ENCODE measurements at regions not wholly inside any gene's neighbourhood (a gene's known extent, or its start where the extent isn't known, plus 50 kb on each side); places are given as distances from the start of the nearest gene placed in this dataset.

DNA sequence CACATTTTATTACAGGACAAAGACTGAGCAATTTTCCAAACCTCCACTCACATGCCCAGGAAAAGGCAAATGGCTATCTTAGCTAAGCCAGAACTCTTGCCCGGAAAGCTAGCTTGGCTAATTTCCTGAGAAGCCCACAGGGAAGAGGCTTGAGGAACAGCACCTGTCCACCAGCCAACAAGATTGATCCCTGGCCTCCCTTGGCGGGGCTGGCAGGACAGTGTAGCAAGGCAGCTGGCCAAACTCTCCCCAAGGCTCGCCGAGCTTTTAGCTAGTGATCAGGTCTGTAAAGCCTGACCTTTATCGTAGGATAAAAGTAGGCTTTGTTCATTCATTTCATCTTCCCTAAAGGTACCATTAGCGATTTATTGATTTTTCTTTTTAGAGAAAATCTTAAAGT lies 101.4 kb downstream of the UQCRFS1 start:
- Mint-ChIP-seq H3K27ac (no peak overlapping the region), H3K4me1 (no peaks in the 10 kb centered on the region), H3K4me3 (no peak overlapping the region), H3K9me3 (peaks cover 9% of the 10 kb centered on the region), H3K27me3 (no peaks in the 10 kb centered on the region), H3K36me3 (no peaks in the 10 kb centered on the region)
- ATAC-seq (ENCODE audit: low read depth) (no peak), DNase-seq (ENCODE audit: low spot score in 2 of 2) (no peak)

DNA sequence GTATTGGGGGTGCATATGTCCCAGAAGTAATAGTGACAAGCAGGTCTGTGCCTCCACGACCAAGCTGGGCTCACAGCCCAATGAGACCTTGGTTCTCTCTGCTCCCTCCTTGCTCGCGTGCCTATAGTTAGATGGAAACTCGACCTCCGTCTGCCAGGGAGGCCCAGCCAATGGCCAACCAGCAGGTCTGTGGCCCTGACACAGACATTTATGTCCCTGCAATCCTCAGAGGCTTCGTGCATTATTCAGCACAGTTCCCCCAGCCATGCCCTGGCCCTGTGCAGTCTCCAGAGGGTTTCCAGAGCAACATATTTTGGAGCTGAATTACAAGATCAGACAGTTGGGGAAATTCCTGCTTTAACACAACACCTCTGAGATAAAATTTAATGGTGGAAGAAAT lies 105.1 kb downstream of the UQCRFS1 start:
- no peak overlapping the region for H3K27ac Mint-ChIP-seq
- no peaks in the 10 kb centered on the region for H3K27me3 Mint-ChIP-seq
- H3K9me3 Mint-ChIP-seq, result peaks cover 13% of the 10 kb centered on the region
- H3K36me3 Mint-ChIP-seq, result no peaks in the 10 kb centered on the region
- ATAC-seq (ENCODE audit: low read depth) (no peak), DNase-seq (ENCODE audit: low spot score in 2 of 2) (no peak)
- no peak overlapping the region for H3K4me3 Mint-ChIP-seq
- H3K4me1 Mint-ChIP-seq, result no peaks in the 10 kb centered on the region

DNA sequence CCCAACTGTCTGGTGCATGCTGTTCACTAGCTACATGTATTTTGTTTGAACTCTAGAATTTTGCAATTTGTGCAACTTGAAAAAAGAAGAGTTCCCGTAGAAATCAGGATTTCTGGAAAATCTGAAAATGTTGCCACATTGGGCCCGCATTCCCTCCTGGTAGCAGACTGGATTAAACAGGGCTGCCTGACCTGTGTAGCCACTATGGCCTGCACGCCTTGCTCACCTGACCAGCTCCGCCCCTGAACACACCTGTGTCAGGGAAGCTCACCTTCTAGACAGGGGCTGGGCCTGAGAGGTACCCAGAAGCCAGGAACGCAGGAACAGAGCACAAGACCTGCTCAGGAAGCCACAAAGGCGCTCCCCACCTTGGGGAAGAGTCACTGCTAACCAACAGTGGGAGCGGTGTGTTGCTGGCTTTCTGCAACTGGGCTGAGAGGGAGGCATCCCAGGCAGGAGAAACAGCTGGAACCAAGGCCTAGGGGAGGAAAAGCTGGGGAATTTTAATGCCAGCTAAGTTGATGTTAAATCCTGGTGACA lies 106.5 kb downstream of the UQCRFS1 start:
- Mint-ChIP-seq H3K4me3 (no peak overlapping the region), H3K36me3 (no peaks in the 10 kb centered on the region), H3K9me3 (peaks cover 12% of the 10 kb centered on the region), H3K4me1 (no peaks in the 10 kb centered on the region), H3K27ac (no peak overlapping the region), H3K27me3 (no peaks in the 10 kb centered on the region)
- ATAC-seq (ENCODE audit: low read depth), result no peak
- DNase-seq (ENCODE audit: low spot score in 2 of 2), result no peak

DNA sequence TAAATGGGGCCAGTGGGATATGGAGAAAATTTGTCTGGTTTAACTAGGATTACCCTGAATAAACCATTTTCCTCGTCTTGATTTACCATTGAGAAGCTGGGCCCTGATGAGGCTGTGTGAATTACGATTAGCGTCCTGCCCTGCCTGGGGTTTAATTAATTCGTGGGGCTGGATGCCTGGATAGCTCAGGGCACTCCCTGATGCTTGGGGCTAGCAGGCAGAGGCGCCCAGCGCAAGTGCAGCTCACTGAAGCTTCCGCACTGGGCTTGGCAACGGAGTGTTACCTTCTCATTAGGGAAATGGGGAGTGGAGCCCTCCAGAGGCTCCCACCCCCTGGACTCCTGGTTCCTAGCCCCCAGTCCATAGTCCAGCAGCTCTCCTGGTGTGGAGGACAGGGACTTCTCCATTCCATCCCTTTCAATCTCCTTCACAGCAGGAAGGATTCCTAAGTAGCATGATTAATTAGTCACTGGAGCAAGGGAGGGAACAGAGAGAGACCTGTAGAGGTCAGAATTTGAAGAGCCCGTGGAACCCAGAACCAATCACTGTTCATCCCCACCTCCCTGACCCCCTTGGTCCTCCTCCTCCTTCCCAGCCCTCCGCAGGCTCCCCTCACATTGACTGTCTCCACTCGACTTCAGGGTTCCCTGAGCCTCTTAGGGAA lies 107.2 kb downstream of the UQCRFS1 start:
- H3K4me3 Mint-ChIP-seq, result no peak overlapping the region
- no peaks in the 10 kb centered on the region for H3K4me1 Mint-ChIP-seq
- ATAC-seq (ENCODE audit: low read depth), result no peak
- no peaks in the 10 kb centered on the region for H3K27me3 Mint-ChIP-seq
- H3K36me3 Mint-ChIP-seq, result no peaks in the 10 kb centered on the region
- no peak for DNase-seq (ENCODE audit: low spot score in 2 of 2)
- H3K27ac Mint-ChIP-seq, result no peak overlapping the region
- H3K9me3 Mint-ChIP-seq, result peaks cover 10% of the 10 kb centered on the region

DNA sequence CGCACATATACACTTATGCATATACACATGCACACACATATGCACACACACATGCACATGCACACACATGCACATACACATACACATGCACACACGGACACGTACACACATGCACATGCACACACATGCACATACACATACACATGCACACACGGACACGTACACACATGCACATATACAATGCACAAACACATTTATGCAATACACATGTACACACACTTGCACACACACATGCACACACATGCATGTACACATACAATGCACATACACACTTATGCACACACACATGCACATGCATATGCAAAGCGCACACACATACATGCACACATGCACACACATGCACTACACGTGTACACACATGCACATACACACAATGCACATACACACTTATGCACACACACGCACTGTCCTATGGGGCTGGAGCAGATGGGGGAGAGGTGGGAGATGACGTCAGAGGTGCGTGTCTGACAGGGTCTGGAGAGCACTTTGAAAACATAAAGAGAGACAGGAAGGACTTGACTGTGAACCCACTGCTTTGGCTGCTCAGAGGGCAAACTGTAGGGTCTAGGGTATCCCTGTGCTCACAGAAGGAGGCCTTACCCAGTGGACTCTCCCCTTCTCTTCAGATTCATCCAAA lies 108.2 kb downstream of the UQCRFS1 start:
- H3K27ac Mint-ChIP-seq, result no peak overlapping the region
- H3K9me3 Mint-ChIP-seq, result peaks cover 13% of the 10 kb centered on the region
- no peak for ATAC-seq (ENCODE audit: low read depth)

DNA sequence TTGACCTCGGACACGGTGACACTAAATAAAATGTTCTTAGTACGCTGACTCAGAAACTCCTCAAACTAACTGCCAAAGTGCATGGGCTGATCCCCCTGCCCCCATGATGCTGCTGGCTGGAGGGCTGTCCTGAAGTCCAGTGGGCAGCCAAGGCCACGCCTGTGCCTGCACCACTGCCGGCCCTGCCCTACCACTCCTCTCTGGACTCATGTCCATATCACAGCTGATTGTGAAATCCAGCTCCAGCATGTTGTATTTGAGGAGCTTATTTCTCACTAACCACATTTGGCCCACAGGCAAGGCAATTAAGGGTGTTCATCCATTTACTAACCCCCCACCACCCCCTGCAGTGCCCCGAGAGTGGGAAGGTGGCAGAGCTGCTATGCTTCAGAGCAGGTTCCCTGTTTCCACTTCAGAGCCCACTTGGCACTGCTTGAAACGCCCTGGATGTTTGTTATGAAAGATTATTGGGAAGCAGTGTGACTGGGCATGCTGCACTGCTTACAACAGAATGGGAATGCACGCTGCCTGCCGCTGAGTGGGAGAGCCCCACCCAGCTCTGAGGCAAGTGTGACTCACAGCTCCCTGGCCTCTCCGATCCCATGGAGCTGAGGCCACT lies 114.0 kb downstream of the UQCRFS1 start:
- ATAC-seq (ENCODE audit: low read depth) (no peak), DNase-seq (ENCODE audit: low spot score in 2 of 2) (no peak)
- Mint-ChIP-seq H3K4me3 (no peak overlapping the region), H3K27me3 (no peaks in the 10 kb centered on the region), H3K36me3 (no peaks in the 10 kb centered on the region), H3K4me1 (no peaks in the 10 kb centered on the region), H3K9me3 (peaks cover 8% of the 10 kb centered on the region), H3K27ac (no peak overlapping the region)

More for the DNA sequence above, 108.2 kb downstream of the UQCRFS1 start:
- H3K4me3 Mint-ChIP-seq, result no peak overlapping the region
- DNase-seq (ENCODE audit: low spot score in 2 of 2), result no peak
- no peaks in the 10 kb centered on the region for H3K36me3 Mint-ChIP-seq
- no peaks in the 10 kb centered on the region for H3K4me1 Mint-ChIP-seq
- H3K27me3 Mint-ChIP-seq, result no peaks in the 10 kb centered on the region

DNA sequence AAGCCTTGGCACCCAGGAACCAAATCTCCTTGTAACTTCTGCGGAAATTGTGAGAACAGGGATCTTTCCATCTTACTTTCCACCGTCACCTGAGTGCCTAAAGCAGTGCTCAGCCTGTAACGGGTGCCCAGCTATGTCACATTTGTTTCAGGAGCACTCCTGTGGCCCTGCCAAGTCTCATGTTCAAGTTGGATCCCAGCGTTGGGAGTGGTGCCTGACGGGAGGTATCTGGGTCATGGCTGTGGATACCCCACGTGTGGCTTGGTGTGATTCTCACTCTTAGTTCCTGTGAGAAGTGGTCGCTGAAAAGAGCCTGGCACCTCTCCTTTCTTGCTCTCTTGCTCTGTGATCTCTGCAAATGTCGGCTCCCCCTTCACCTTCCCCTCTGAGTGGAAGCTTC lies 114.9 kb downstream of the UQCRFS1 start:
- ATAC-seq (ENCODE audit: low read depth) (no peak), DNase-seq (ENCODE audit: low spot score in 2 of 2) (no peak)
- no peaks in the 10 kb centered on the region for H3K27me3 Mint-ChIP-seq
- H3K9me3 Mint-ChIP-seq, result peaks cover 5% of the 10 kb centered on the region
- no peaks in the 10 kb centered on the region for H3K4me1 Mint-ChIP-seq
- H3K36me3 Mint-ChIP-seq, result no peaks in the 10 kb centered on the region
- H3K4me3 Mint-ChIP-seq, result no peak overlapping the region
- no peak overlapping the region for H3K27ac Mint-ChIP-seq

DNA sequence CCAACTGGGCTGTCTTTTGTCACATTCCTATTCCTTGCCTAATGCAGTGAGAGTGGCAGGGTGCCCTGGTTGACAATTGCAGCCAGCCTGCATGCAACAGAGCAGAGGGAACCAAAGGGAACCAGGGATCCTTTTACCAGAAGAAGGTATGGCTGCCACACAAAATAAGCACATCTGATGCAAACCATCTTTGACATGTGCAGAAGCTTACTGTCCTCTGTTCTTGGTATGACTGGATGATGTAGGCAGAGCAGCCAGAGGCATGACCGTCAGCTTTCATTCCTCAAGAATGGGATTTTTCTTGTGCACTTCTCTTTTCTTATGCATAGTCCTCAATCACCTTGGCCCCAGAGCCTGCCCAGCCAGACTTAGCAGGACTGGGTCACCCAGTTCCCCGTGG lies 116.1 kb downstream of the UQCRFS1 start:
- Mint-ChIP-seq H3K27ac (no peak overlapping the region), H3K36me3 (no peaks in the 10 kb centered on the region), H3K4me3 (no peak overlapping the region), H3K27me3 (no peaks in the 10 kb centered on the region), H3K9me3 (peaks cover 5% of the 10 kb centered on the region), H3K4me1 (no peaks in the 10 kb centered on the region)
- no peak for DNase-seq (ENCODE audit: low spot score in 2 of 2)
- no peak for ATAC-seq (ENCODE audit: low read depth)

DNA sequence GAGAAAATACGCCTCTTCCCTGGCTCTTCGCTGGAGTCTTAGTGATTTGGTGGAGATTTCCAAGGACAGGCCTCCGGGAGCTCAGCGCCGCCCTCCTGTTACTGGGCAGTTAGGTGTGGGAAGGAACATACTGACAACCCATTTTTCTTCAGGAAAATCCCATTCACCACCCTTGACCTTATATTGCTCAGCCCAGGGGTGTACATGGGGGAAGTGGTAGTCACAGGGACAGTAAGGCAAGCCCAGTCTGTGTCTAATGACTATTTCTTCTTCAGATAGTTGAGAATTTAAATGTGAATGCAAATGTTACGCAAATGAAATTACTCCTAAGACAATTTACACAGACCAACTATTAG lies 119.4 kb downstream of the UQCRFS1 start:
- Mint-ChIP-seq H3K4me1 (no peaks in the 10 kb centered on the region), H3K36me3 (no peaks in the 10 kb centered on the region), H3K9me3 (peaks cover 2% of the 10 kb centered on the region), H3K27me3 (no peaks in the 10 kb centered on the region), H3K4me3 (no peak overlapping the region), H3K27ac (no peak overlapping the region)
- ATAC-seq (ENCODE audit: low read depth) (no peak), DNase-seq (ENCODE audit: low spot score in 2 of 2) (no peak)

DNA sequence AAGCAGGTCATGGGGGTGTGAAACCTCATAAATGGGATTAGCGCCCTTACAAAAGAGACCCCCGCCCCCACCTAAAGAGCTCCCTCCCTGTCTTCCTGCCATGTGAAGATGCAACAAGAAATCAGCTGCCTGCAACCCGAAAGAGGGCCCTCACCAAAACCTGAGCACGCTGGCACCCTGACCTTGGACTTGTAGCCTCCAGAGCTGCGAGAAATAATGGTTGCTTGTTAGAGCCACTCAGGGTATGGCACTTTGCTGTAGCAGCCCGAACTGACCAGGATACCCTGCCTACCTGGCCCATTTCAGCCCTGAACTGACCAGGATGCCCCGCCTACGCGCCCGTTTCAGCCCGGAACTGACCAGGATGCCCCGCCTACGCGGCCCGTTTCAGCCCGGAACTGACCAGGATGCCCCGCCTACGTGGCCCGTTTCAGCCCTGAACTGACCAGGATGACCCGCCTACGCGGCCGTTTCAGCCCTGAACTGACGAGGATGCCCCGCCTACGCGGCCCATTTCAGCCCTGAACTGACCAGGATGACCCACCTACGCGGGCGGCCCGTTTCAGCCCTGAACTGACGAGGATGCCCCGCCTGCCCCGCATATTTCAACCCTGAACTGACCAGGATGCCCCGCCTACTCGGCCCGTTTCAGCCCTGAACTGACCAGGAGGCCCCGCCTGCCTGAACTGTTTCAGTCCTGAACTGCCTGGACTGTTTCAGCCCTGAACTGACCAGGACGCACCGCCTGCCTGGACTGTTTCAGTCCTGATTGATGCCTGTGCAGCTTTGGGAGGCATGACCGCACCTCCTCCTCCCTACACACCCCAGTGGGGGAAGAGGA lies 120.0 kb downstream of the UQCRFS1 start:
- Mint-ChIP-seq H3K36me3 (no peaks in the 10 kb centered on the region), H3K9me3 (peaks cover 2% of the 10 kb centered on the region), H3K4me1 (no peaks in the 10 kb centered on the region), H3K4me3 (no peak overlapping the region), H3K27me3 (no peaks in the 10 kb centered on the region), H3K27ac (no peak overlapping the region)
- DNase-seq (ENCODE audit: low spot score in 2 of 2) (no peak), ATAC-seq (ENCODE audit: low read depth) (no peak)

DNA sequence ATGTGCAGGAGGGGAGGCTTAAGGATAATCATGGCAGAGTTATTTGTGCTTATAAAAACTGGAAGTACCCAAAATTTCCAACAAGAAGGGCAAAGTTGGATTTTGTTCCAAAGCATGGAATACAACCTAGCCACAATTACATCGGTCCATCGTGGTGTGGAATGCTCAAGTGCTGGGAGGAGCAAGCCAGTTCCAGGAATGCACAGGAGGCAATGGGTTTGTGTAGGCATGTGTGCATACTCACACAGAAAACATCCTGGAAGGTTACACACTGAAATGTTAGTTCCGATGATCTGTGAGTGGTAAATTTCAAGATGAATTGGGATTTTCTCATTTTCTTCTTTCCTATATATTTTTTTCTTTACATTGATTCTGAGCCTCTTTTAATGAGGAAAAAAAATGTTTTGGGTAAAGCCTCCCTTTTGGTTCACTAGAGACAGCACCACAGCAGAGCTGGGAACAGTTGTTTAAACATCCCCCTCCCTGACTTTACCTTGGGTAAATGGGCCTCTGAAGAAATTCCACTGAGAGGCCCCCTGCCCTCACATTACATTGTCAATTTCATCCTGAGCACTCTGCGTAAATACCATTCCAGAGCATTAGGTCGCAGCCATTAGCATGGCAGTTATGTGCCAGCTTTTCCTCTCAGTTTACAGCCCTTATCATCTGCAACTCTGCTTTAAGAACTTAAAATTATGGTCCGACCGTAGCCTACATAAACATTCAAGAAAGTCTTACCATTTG lies 122.0 kb downstream of the UQCRFS1 start:
- ATAC-seq (ENCODE audit: low read depth), result no peak
- no peaks in the 10 kb centered on the region for H3K4me1 Mint-ChIP-seq
- H3K36me3 Mint-ChIP-seq, result no peaks in the 10 kb centered on the region
- DNase-seq (ENCODE audit: low spot score in 2 of 2), result no peak
- H3K27me3 Mint-ChIP-seq, result no peaks in the 10 kb centered on the region
- no peak overlapping the region for H3K4me3 Mint-ChIP-seq
- H3K27ac Mint-ChIP-seq, result no peak overlapping the region
- peaks cover 5% of the 10 kb centered on the region for H3K9me3 Mint-ChIP-seq

DNA sequence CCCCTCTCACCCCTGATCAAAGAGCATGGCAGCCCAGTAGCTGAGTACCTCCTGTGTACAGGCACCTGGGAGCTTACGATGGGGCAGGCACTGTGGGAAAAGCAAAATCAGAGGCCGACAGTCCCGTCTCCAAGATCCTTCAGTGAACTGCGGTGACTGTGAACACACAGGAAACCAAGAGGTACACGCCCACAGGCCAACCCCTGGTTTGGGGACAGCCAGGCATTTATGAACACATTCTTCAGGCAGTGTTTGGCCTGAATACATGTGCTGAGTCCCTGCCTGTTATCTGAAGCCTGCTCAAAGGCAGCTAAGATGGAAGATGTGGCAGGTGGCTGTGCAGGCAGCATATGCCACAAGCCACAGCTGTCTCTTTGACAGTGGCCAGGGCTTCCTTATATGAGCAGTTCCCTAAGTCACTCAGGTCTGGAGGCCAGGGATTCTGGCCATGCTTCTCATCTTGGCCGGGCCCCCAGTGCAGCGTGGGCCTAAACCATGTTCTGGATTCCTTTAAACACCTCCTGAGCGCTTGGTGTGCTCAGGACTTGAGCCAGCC lies 123.6 kb downstream of the UQCRFS1 start:
- Mint-ChIP-seq H3K36me3 (peaks cover 2% of the 10 kb centered on the region), H3K4me1 (no peaks in the 10 kb centered on the region), H3K9me3 (peaks cover 8% of the 10 kb centered on the region), H3K4me3 (no peak overlapping the region), H3K27ac (no peak overlapping the region), H3K27me3 (no peaks in the 10 kb centered on the region)
- ATAC-seq (ENCODE audit: low read depth), result no peak
- DNase-seq (ENCODE audit: low spot score in 2 of 2), result no peak

DNA sequence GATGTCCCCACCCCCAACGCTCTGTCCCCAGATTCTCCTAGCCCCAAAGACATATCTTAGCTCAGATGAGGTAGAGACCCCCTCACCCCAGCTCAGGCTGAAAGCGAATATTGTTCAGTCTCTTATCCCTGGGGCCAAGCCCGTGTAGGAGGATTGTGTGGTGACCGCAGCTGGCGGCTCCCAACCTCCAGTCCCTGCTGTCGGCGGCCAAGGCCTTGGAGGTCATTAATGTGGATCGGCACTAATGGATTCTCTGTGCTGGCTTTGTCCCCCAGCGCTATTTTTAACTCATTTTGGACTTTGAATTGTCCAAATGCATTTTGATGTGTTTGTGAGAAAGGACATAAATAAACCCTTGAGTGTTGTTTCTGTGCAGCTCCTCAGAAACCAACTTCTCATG lies 124.2 kb downstream of the UQCRFS1 start:
- Mint-ChIP-seq H3K36me3 (peaks cover 2% of the 10 kb centered on the region), H3K4me1 (no peaks in the 10 kb centered on the region), H3K4me3 (no peak overlapping the region), H3K9me3 (peaks cover 8% of the 10 kb centered on the region), H3K27me3 (no peaks in the 10 kb centered on the region), H3K27ac (no peak overlapping the region)
- DNase-seq (ENCODE audit: low spot score in 2 of 2), result no peak
- no peak for ATAC-seq (ENCODE audit: low read depth)

Data from memory B cell (primary cell).